Islet of Langerhans (tissue), 1 donor: ENCODE measurements at regions not wholly inside any gene's neighbourhood (a gene's known extent, or its start where the extent isn't known, plus 50 kb on each side); places are given as distances from the start of the nearest gene placed in this dataset.
A peak's percentile ranks its signal among the peaks of the same experiment; 100 is the strongest.
"Not testable (repeated sequence)": the region's sequence is repeated elsewhere in the genome, so short reads cannot be mapped to it uniquely, and the experiment has no call there.

Experiments used
- FAIRE-seq: peaks from one replicate; lab custom pipeline; 2011; peaks lifted over from hg19 to GRCh38; lab: Jason Lieb, UNC

DNA sequence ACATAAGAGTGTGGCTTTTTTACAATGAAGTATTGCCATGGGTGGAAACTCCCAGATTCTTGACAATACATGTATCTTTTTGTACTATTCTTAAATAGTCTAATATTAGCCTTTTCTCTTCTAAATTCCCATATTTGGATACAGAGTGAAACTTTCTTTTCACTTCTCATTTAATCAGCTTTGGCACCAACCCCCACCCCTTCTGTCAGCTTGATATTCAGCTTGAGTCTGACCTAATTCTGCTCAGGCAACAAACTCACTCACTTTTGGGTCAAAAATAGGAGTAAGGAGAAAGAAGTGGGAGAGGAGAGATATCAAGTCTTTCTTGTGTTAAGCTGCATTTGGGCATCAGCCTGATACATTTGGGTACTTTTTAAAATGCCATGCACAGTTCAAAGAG is 397.5 kb downstream of the COG6 start:
- FAIRE-seq = no peak

DNA sequence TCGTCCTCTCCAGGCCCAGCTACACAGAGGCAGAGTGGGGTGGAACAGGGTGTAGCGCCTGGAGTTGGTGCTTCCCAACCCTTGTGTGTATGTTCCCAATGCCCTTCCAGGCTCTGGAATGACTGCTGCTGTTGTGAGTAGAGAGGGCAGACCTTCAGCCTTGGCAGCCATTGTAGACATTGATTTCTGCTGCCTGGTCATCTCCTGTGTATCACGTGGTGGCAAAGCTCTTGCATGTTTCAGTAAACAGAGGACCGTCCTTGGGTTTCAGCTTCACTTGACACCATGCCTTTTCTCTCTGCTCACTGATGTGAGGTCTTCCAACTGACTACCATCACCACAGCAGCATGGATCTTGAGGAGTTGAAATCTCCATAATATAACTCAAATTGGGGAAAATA is 397.9 kb downstream of the COG6 start:
- FAIRE-seq = no peak

- not testable (repeated sequence) for FAIRE-seq
Measured at GRCh38 chr13:40054422-40054821, 399.0 kb downstream of the COG6 start.

DNA sequence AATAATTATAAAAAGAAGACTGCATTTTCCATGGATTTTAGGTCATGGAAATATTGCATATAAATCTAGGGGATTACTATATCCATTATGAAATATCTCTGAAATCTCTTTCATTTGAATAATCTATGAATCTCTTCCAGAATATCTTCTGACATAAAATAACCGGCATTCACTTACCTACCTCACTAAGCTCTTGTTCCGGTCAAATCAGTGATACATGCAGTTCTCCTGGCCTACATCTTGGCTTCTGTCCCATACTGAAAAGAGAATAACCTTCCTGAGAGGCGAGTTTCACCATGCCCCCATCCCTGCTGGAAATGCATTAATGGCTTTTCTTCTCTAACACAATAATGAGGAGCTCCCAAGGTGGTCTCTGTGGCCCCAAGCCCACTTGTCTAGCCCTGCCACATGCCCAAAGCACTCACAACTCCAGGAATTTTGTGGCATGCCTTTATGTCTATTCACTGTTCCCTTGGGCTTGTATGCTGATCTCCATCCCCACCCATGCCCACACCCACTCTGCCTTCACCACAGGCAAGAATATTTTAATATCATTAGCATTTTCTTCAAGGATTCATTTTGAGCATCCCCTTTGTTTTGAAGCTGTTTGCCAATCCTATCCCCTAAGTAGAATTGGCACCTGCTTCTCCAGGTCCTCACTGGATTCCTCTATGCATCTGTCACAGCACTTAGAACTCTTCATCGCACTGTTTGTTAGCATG is 401.6 kb downstream of the COG6 start:
- FAIRE-seq = no peak

- FAIRE-seq = no peak
Measured at GRCh38 chr13:40058757-40059236, 403.3 kb downstream of the COG6 start.

- no peak for FAIRE-seq
Measured at GRCh38 chr13:40059540-40060232, 404.2 kb downstream of the COG6 start.

DNA sequence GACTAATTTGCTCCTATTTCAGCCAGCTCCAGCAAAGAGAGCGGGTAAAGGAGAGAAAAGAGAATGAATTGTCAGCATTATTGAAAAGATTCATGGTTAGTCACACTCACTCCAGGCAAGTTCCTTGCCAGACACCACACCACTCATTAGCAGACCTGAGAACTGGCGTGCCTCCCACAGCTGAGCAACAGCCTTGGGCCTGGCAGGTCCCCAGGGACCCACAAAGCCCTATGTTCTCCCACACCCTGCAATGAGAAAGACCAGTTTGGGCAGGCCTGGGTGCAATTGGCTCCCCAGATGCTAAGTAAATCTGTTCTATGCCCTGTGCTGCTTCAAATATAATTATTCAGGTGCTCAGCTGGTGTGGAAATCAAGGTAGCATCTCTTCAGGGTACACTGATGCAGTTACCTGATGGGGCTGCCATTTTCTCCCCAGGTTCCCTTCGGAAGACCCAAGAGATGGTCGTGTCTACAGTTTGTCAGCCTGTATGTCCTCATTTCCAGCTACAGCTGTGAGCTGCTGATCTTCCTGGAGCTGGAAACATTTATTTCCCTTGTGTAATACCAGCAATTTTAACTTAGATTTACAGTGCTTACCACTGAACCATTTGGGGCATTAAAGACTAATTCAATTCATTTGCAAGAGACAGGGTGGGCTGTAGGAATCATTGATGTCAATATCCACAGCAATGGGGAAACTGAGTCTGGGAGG is 405.0 kb downstream of the COG6 start:
- no peak for FAIRE-seq

- FAIRE-seq = no peak
Measured at GRCh38 chr13:40061466-40062450, 406.3 kb downstream of the COG6 start.

DNA sequence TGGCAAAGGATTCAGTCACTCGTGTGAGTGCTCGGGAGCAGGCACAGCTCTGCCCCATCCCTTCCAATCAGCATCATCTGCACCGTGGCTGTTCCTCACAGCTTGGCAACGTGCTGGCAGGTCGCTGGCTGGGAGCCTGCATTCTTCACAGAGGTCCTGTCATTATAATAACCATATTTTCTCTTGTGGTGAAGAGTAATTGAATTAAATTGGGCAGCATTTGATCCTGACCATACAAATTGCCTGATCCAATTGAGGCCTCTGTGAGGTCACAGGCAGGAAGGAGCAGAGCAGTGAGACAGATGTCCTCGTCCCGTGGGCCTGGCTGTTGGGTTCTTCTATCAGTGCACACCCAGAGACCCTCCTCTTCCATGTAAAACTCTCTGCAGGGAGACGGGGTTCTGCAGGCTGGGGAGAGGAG is 407.8 kb downstream of the COG6 start:
- FAIRE-seq = no peak

- FAIRE-seq = no peak
Measured at GRCh38 chr13:40063703-40064102, 408.2 kb downstream of the COG6 start.

DNA sequence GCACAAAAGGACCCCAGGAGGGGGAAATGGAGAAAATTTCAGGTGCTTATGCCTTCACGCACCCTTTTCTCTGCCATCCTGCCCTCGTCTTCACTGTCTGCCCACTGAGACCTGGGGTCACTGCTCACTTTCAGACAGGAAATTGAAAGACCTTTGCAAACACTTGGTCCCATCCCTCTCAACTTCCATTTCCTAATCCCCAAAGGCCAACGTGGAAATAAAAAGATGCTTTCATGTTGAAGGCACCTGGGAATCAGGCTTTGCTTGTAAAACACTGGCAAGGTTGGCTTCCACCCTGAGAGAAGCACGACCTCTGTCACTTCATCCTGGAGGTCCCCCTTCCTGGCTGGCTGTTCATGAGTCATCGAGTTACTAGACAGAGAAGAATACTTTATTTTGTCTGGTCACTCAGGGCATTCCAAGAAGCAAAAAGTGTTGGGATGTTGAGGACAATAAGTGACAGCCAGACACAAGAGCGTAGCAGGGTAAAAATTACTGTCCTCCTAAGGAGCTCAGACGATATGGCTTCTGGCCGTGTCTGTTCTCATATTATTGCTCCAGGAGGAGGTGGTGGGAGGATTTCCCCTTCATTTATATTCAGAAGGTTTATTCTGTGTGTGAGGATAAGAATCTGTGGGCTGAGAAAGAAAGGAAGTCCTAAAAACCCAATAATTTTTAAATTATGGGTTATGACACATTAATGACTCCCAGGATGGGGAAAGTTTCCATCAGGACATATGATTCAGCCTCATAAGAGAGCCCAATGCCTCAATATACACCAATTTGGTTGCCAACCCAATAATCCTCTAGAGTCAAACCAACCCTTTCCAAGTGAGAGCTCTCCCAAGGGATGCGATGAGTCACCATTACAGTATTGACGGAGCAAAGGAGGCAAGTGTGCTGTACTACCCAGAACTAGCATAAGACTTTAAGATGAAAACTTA is 409.0 kb downstream of the COG6 start:
- no peak for FAIRE-seq

DNA sequence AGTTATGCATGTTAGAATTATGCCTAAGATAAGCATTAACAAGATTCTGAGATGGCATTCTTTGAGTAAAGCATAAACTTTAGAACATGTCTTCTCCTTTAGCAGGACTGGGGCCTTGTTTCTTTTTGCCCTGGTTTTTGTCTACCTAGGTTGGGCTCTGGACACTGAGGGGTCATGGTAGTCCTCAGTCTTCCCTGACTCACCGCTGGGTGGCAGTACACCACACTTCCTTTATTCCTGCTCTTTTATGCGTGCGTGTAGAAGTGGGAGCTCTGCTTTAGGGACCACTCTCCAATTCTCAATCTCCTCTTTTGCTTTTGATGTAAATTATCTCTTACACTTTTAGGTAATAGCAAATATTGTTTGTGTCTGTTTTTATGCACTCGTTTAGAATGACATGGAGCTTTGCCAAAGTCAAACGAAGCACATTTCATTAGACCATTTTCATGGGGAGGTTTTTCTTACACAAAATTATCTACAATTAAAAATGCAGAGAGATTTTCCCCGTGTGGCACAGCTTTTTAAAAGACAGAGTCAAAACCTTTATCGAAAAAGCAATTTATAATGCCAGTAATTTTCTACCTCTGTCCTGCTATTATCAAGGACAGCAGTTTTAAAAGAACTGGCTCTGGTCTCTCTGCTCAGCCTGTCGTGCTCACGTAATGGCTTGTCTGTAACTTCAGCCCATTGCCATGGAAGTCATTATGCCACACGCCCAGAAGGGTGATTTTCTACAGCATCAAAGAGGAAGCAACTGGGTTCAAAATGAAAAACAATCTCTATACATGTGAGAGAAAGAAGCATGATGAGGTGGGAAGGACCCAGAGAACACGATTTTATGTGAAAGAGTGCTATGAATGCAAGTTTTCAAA is 413.9 kb downstream of the COG6 start:
- FAIRE-seq = peak; percentile 95

DNA sequence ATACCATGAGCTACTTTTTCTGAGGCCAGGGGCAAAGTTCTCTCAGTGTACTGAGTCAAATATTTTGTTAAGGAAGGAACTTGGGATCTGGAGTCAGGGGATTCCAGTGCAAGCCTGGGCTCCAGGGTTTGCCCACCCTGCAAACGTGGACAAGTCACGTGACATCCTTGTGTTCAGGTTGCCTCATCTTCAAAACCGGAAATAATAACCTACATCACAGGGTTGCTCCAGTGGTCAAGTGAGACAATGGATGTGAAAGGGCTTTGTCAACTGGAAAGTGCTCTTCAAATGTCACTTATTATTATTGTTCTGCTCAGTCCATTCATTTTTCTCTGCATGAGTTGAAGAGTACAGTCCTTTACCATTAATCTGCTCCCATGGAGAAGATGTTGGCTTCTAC is 414.9 kb downstream of the COG6 start:
- FAIRE-seq = no peak

DNA sequence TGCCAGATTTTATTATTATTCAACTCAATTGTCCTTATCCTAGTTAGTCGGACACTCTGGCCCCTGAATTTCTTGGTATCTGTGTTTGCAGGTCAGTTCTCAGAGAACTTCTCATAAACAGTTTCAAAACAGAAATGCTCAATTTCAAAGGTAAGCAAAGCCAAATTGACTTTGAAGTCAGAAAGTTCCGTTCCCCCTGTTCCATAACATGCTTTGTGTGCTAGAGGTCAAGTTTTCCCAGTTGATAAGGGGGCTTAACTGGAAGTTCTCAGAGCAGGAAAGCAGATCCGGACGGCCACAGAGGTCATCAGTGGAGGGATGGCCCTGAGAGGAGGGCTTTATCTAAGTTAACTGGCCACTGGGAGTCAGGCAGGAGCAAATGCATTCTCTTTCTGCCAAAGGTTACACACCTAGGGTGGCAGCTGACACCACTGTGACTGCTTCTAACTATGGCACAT is 417.2 kb downstream of the COG6 start:
- no peak for FAIRE-seq

GRCh38 chr13:40074338-40074737 is 418.9 kb downstream of the COG6 start:
- no peak for FAIRE-seq

DNA sequence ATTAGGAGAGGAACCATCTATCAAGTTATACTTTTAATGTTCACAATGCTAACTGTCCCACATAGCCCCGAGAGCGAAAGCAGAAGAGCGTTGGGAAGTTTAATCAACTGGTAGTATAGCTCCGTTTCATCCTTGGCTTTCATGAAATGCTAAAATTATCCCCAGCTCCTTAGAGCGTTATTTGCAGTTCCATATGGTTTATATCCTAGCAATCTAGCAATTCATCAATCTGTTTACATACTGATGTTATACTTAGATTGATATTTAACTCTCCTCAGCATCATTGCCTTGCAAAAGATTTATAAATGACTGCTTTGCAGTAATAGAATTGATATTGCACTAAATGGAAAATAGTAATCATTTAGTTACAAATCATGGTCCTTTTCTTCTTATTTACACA is 419.8 kb downstream of the COG6 start:
- no peak for FAIRE-seq

- no peak for FAIRE-seq
Measured at GRCh38 chr13:40076765-40077362, 421.4 kb downstream of the COG6 start.

DNA sequence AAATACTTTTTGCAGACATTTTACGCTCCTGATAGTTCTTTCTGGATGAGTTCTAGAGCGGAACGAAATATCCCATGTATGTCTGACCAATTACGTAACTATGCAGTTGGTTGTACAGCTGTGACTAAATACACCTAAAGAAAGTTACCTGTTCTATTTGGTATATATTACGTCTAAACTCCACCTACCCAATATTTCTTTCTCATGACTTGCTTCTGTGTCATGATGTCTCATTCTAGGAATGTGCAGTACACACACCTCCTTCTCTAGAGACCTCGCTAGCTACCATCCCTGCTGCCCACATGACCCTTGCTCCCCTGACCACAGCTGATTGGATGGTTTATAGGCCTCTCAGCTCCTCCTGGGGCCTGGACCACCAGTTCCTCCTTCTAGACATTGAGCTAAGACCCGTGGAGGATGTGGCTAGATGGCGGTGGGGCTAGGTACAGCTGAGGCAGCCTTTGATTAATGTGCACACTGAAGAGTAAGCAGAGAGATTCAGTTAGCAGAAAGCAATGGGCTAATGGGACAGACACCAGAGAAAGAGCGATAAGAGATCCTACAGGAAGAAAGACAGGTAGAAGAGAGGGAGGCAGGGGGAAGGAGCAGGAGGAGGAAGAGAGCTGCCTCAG is 422.1 kb downstream of the COG6 start:
- FAIRE-seq = no peak

GRCh38 chr13:40079721-40080120 is 424.3 kb downstream of the COG6 start:
- no peak for FAIRE-seq
